ENCODE measurements at regions not wholly inside any gene's neighbourhood (a gene's known extent, or its start where the extent isn't known, plus 50 kb on each side); places are given as distances from the start of the nearest gene placed in this dataset.

DNA sequence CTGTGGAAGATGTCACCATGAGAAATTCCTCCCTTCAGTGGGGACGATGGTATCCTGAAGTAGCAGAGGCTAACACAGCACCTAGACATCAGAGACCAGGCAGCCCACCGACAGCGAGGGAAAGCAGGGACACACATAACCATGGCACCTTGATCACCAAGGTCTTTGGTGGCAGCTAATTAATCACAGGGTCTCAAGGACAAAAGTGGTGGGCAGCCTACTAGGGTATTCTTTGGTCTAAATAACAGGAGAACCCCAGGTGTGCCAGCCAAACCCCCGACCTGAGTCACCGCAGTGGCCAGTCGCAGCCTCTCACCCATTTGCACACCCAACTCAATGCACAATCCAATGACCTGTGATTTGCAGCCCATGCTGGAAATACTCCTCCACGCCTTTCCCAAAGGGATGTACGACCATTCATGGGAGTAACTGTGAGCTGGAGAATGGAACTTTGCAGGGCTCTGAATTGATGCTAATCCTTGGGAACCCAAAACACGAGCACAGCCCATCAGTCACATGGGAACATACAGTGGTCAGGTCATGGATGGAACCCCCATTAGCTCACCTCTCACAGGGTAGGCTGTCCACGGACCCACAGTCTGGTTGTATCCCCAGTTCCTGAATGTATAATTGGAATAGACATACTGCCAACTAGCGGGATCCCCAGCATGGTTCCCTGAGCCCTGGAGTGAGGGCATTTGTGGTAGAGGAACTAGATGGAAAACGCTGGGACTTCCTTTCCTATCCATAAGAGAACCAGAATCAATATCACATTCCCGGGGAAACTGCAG is 58.7 kb upstream of the C14orf180 start:
- no peak for DNase-seq

GRCh38 chr14:104521816-104522745 is 57.5 kb upstream of the C14orf180 start:
- no peak for DNase-seq

DNA sequence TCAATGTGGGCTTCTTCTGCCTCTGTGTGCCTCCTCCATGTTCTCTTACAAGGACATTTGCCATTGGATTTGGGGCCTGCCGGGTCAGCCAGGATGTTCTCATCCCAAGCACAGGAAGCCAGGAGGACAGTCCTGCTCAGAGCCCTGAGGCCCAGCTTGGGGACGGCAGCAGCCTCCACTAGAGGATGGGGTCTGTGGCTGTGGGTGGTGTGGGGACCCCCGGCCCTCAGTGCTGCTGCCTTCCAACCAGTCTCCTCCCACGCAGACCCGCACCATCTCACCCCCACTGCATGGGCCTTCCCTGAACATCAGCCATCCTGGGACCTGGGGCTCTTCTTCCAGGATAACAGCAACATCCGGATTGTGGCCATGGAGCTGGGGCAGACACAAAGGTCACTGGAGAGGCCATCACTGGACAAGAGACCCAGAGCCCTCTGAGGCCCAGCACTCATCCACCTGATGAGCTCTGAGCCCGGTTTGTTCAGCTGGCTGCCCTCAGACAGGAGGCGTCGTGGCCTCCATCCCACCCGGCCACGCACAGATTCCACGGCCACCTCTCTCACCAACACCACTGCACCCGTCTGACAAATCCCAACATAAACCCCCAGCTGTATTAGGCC is 56.5 kb upstream of the C14orf180 start:
- no peak for DNase-seq

DNA sequence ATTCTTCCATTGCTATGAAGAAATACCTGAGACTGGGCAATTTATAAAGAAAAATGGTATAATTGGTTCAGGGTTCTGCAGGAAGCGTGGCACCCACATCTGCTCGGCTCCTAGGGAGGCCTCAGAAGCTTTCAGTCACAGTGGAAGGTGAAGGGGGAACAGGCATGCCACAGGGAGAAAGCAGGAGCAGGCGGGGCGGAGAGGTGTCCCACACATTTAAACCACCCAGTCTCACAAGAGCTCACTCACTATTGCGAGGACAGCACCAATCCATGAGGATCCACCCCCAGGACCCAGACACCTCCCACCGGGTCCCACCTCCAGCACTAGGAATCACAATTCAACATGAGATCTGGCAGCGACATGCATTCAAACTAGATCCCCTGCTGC is 56.0 kb upstream of the C14orf180 start:
- DNase-seq: no peak

DNA sequence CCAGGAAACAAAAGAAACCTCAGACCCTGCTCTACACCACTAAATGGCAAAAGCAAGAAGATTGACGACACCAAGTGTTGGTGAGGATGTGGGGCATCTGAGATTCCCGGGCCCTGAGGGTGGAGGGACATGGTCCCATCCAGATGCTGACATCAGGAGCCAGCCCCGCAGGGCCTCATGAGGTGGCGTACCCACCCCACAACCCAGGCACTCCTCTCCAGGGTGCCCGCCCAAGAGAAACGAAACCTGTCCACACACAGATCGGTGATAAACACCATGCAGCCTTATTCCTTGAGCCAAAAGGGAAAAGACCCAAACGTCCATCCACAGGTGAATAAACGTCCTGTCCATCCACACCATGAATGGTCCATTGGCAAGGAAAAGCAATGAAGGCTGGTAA is 54.8 kb upstream of the C14orf180 start:
- DNase-seq: no peak

DNA sequence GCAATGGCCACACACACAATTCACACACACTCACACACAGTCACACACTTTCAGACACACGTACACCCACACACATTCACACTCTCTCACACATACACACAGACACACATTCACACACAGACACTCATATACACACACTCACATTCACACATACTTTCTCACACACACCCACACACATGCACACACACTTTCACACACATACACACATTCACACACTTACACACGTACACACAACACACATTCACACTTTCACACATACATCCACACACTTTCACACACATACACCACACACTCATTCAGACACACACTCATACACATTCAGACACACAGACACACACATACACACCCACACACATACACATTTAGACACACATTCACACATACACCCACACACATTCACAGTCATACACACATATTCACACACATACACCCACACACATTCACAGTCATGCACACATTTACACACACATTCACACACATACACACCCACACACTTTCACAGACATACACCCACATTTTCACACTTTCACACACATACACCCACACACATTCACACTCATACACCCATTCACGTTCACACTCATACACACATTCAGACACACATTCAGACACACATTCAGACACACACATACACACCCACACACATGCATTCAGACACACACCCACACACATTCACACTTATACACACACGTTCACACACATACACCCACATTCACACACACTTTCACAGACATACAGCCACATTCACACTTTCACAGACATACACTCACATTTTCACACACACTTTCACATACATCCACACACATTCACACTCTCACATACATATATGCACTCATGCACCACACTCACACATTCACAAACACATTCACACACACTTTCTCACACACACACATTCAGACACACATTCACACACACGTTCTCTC is 52.6 kb upstream of the C14orf180 start:
- DNase-seq: no peak

GRCh38 chr14:104527857-104528459 is 51.6 kb upstream of the C14orf180 start:
- no peak for DNase-seq

DNA sequence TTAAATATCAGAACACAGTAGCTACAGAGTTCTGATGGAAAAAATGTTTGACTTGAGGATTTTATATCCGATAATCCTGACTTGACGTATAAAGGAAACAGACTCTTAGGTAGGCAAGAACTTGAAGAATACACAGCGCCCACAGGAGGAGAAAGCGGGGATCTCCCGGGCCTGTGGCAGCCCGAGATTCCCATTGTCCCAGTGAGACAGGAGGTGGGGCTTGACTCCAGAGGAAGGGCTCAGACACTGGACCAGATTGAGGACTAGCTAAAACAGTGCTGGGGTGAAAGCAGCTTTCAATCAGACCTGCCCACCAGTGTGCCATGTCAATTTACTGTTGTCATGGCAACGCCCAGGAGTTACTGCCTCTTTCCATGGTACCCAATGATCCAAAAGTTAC is 51.1 kb upstream of the C14orf180 start:
- DNase-seq: no peak
